Testis (tissue), 2 donors: ENCODE measurements at regions not wholly inside any gene's neighbourhood (a gene's known extent, or its start where the extent isn't known, plus 50 kb on each side); places are given as distances from the start of the nearest gene placed in this dataset.

ENCODE experiments used
- CTCF ChIP-seq, 3 experiments: fragments of 450-650 bp in 2 of 3; fragments of 200-600 bp in 1 of 3; sonication (generic) in 1 of 3; IDR thresholded peaks; one replicate each; pipeline ENCODE4 v1.5.1; 2016 to 2019; ENCODE audit warnings: antibody characterized with exemption in 3 of 3, mild to moderate bottlenecking in 2 of 3, moderate library complexity in 1 of 3
- POLR2A ChIP-seq: fragments of 450-650 bp; IDR thresholded peaks from one replicate; pipeline ENCODE4 v1.6.1; 2017; ENCODE audit warnings: antibody characterized with exemption, mild to moderate bottlenecking, moderate library complexity

- no peak for TF ChIP-seq CTCF (IDR thresholded peaks at IDR 0.05)
- no peak for TF ChIP-seq POLR2A
These were observed 107.7 kb upstream of the GRIN3A start for GRCh38 chr9:101846161-101846560.
